IMR-90 (cell line): ENCODE measurements at regions not wholly inside any gene's neighbourhood (a gene's known extent, or its start where the extent isn't known, plus 50 kb on each side); places are given as distances from the start of the nearest gene placed in this dataset.

ENCODE experiments used
- ATAC-seq: fragments of 200-7000 bp; cut with Tn5 transposase; 2 replicates; pipeline ENCODE4 v1.9.1; 2020; ENCODE audit warnings: low read depth, mild to moderate bottlenecking, moderate library complexity
- BruUV-seq: library from RNA; stranded (reverse); fragments of 400-500 nt; replicated peaks from 2 replicates; lab custom pipeline; 2021; lab: Mats Ljungman, UMichigan
- CTCF ChIA-PET: fragments of 300-600 bp; formaldehyde crosslinking; extraction: SDS; loops from one replicate; lab custom pipeline; 2021; ENCODE audit warnings: antibody characterized with exemption; lab: Yijun Ruan, JAX
- POLR2A ChIA-PET: fragments of 300-600 bp; sonication (Branson Sonifier 250); formaldehyde crosslinking; loops from one replicate; lab custom pipeline; 2022; ENCODE audit warnings: antibody characterized with exemption; ENCODE audit not compliant: unreplicated experiment; lab: Charles Lee
- DNase-seq: peaks from one replicate; pipeline ENCODE4 v3.0.0; 2013
- H2AFZ ChIP-seq: replicated peaks from 2 replicates; pipeline ENCODE3; 2013; ENCODE audit warnings: low read length, mild to moderate bottlenecking; ENCODE audit not compliant: poor library complexity
- H2AK5ac ChIP-seq: 2 replicates; pipeline ENCODE4 v1.6.1; 2013; ENCODE audit warnings: low read depth, low read length, inconsistent platforms
- H2AK9ac ChIP-seq: replicated peaks from 2 replicates; pipeline ENCODE3; 2013; ENCODE audit warnings: mild to moderate bottlenecking, low read depth, low read length, moderate library complexity; ENCODE audit not compliant: poor library complexity
- H2BK120ac ChIP-seq: 2 replicates; pipeline ENCODE4 v1.6.1; 2013; ENCODE audit warnings: low read depth, low read length, inconsistent platforms
- H2BK15ac ChIP-seq: 3 replicates; pipeline ENCODE4 v1.6.1; 2013; ENCODE audit warnings: low read depth, low read length, inconsistent platforms
- H2BK20ac ChIP-seq: 2 replicates; pipeline ENCODE4 v1.6.1; 2013; ENCODE audit warnings: low read depth, mild to moderate bottlenecking, inconsistent platforms, low read length, moderate library complexity
- H2BK5ac ChIP-seq: 2 replicates; pipeline ENCODE4 v1.6.1; 2013; ENCODE audit warnings: mild to moderate bottlenecking, low read depth, low read length, inconsistent platforms; ENCODE audit not compliant: poor library complexity, severe bottlenecking
- H3K14ac ChIP-seq: replicated peaks from 2 replicates; pipeline ENCODE4 v1.6.1; 2013; ENCODE audit warnings: low read depth, low read length, inconsistent platforms
- H3K18ac ChIP-seq: 2 replicates; pipeline ENCODE4 v1.6.1; 2013; ENCODE audit warnings: low read depth, low read length, control low read depth
- H3K23ac ChIP-seq: 2 replicates; pipeline ENCODE4 v1.6.1; 2013; ENCODE audit warnings: low read depth, low read length, inconsistent platforms
- H3K27ac ChIP-seq: 2 replicates; pipeline ENCODE4 v1.5.1; 2013; ENCODE audit warnings: mild to moderate bottlenecking, control low read depth, low read length; ENCODE audit not compliant: insufficient read depth
- H3K27me3 ChIP-seq: 2 replicates; pipeline ENCODE4 v1.6.1; 2013; ENCODE audit warnings: low read length; ENCODE audit not compliant: control insufficient read depth, insufficient read depth
- H3K36me3 ChIP-seq: 2 replicates; pipeline ENCODE4 v1.6.1; 2013; ENCODE audit warnings: low read length, mixed read lengths; ENCODE audit not compliant: control insufficient read depth, insufficient read depth
- H3K4ac ChIP-seq: 2 replicates; pipeline ENCODE4 v1.6.1; 2013; ENCODE audit warnings: low read depth, low read length, inconsistent platforms
- H3K4me1 ChIP-seq: 2 replicates; pipeline ENCODE4 v1.6.1; 2013; ENCODE audit warnings: low read length, mixed read lengths; ENCODE audit not compliant: control insufficient read depth, insufficient read depth
- H3K4me2 ChIP-seq: 2 replicates; pipeline ENCODE4 v1.6.1; 2013; ENCODE audit warnings: low read depth, mild to moderate bottlenecking, control low read depth, low read length, moderate library complexity
- H3K4me3 ChIP-seq: 2 replicates; pipeline ENCODE4 v1.5.1; 2013; ENCODE audit warnings: low read depth, mild to moderate bottlenecking, control low read depth, low read length, moderate library complexity; ENCODE audit not compliant: insufficient read depth
- H3K56ac ChIP-seq: 2 replicates; pipeline ENCODE4 v1.6.1; 2013; ENCODE audit warnings: low read length, inconsistent platforms; ENCODE audit not compliant: insufficient read depth; ENCODE audit errors: extremely low read depth
- H3K79me1 ChIP-seq, 2 experiments: 2 replicates each; pipeline ENCODE4 v1.6.1; 2013; ENCODE audit warnings: low read length in 2 of 2, inconsistent platforms in 1 of 2, low read depth in 1 of 2
- H3K9ac ChIP-seq: 2 replicates; pipeline ENCODE4 v1.6.1; 2013; ENCODE audit warnings: low read depth, low read length, control low read depth
- H3K9me1 ChIP-seq: 2 replicates; pipeline ENCODE4 v1.6.1; 2013; ENCODE audit warnings: low read length, inconsistent platforms; ENCODE audit not compliant: insufficient read depth
- H3K9me3 ChIP-seq: 2 replicates; pipeline ENCODE4 v1.6.1; 2013; ENCODE audit warnings: low read length; ENCODE audit not compliant: control insufficient read depth, insufficient read depth
- H4K20me1 ChIP-seq: 2 replicates; pipeline ENCODE4 v1.6.1; 2013; ENCODE audit warnings: low read length, inconsistent platforms; ENCODE audit not compliant: insufficient read depth
- H4K5ac ChIP-seq: 2 replicates; pipeline ENCODE4 v1.6.1; 2013; ENCODE audit warnings: mild to moderate bottlenecking, low read depth, low read length, control low read depth
- H4K8ac ChIP-seq, 2 experiments: 2 replicates each; pipeline ENCODE4 v1.6.1; 2013; ENCODE audit warnings: low read depth in 2 of 2, low read length in 2 of 2, control low read depth in 1 of 2, inconsistent platforms in 1 of 2
- H4K91ac ChIP-seq: 2 replicates; pipeline ENCODE4 v1.6.1; 2013; ENCODE audit warnings: low read depth, low read length, inconsistent platforms; ENCODE audit not compliant: insufficient read depth
- CEBPB ChIP-seq: IDR thresholded peaks from 2 replicates; pipeline ENCODE4 v1.6.1; 2012; ENCODE audit warnings: low read depth, low read length, improper control_type of control experiment
- ELK1 ChIP-seq: fragments of 150-350 bp; IDR thresholded peaks from 2 replicates; pipeline ENCODE4 v1.6.1; 2016; ENCODE audit warnings: low read depth, mild to moderate bottlenecking, low read length, moderate library complexity, borderline replicate concordance
- MAFK ChIP-seq: IDR thresholded peaks from 2 replicates; pipeline ENCODE4 v1.6.1; 2012; ENCODE audit warnings: low read depth, low read length, improper control_type of control experiment
- RFX5 ChIP-seq: IDR thresholded peaks from 2 replicates; pipeline ENCODE4 v1.8.0; 2012; ENCODE audit warnings: low read depth, mild to moderate bottlenecking, low read length, moderate library complexity
- WGBS, 2 experiments: methylation state at CpG; one replicate each; pipeline versions ENCODE4 v1.1.5 to v1.1.7; 2013; ENCODE audit warnings: missing lambda C conversion rate in 2 of 2; ENCODE audit not compliant: insufficient read length in 1 of 2; ENCODE audit errors: extremely low coverage in 2 of 2; 5-methylcytosine and 5-hydroxymethylcytosine counted together
- dilution Hi-C: fragments of 300-500 bp; cut with HindIII; formaldehyde crosslinking; loops from one replicate; pipeline ENCODE4 v1.14.3; 2018; ENCODE audit warnings: low sequenced_read_pairs; ENCODE audit not compliant: unreplicated experiment
- in situ Hi-C: fragments of 300-500 bp; cut with MboI; formaldehyde crosslinking; loops from 3 replicates; pipeline ENCODE4 v1.14.3; 2019; ENCODE audit warnings: low sequenced_read_pairs, inconsistent platforms, mixed read lengths
- intact Hi-C: fragments of 100-400 bp; cut with micrococcal nuclease; formaldehyde crosslinking; loops from 2 replicates; pipeline ENCODE4 v1.10.0; 2022

GRCh38 chr6:7006515-7007191 lies 101.1 kb upstream of the RREB1 start:
- no peaks in the 10 kb centered on the region for H3K27me3 ChIP-seq
- intact Hi-C loops, result no loop called here
- H3K4me3 ChIP-seq, result no peak overlapping the region
- no peaks in the 10 kb centered on the region for H4K20me1 ChIP-seq
- no peaks in the 10 kb centered on the region for H3K4me1 ChIP-seq
- dilution Hi-C loops, result no loop called here
- no peak overlapping the region for H2BK15ac ChIP-seq
- no peak overlapping the region for H2AFZ ChIP-seq
- no peak overlapping the region for H2BK20ac ChIP-seq
- H4K8ac ChIP-seq, result no peak overlapping the region
- H3K27ac ChIP-seq, result no peak overlapping the region
- no peak for DNase-seq
- no peak overlapping the region for H2AK5ac ChIP-seq
- H3K9me3 ChIP-seq, result no peaks in the 10 kb centered on the region
- H3K4ac ChIP-seq, result no peak overlapping the region
- no peaks in the 10 kb centered on the region for H3K36me3 ChIP-seq
- H3K14ac ChIP-seq, result no peak overlapping the region
- no TSS peak for BruUV-seq
- ChIA-PET POLR2A (no interaction called here), CTCF (interaction anchor here (0.6 to 0.8 kb wide), 3 partner anchors 14 to 154 kb away, joined by 3 to 6 read pairs (median 4); no protein-coding TSS in a partner anchor)
- H2BK5ac ChIP-seq, result no peak overlapping the region
- no peaks in the 10 kb centered on the region for H3K79me1 ChIP-seq
- ATAC-seq, result no peak
- no peaks in the 10 kb centered on the region for H3K9me1 ChIP-seq
- no peak overlapping the region for H2AK9ac ChIP-seq
- H3K56ac ChIP-seq, result no peak overlapping the region
- no CpG with 5 or more reads among the region's 5 CpGs for WGBS, 2 experiments
- no peak for TF ChIP-seq ELK1
- no peak for TF ChIP-seq MAFK
- no peak for TF ChIP-seq CEBPB
- TF ChIP-seq RFX5, result no peak
- H3K9ac ChIP-seq, result no peak overlapping the region
- in situ Hi-C loops, result no loop called here
- H3K4me2 ChIP-seq, result no peak overlapping the region
- H4K91ac ChIP-seq, result no peak overlapping the region
- no peak overlapping the region for H4K5ac ChIP-seq
- H2BK120ac ChIP-seq, result no peak overlapping the region
- no peak overlapping the region for H3K23ac ChIP-seq
- no peak overlapping the region for H3K18ac ChIP-seq
